NCI-H1694 (cell line): ENCODE measurements at regions not wholly inside any gene's neighbourhood (a gene's known extent, or its start where the extent isn't known, plus 50 kb on each side); places are given as distances from the start of the nearest gene placed in this dataset.
A peak's percentile ranks its signal among the peaks of the same experiment; 100 is the strongest.

ENCODE experiments used
- DNase-seq: peaks from one replicate; lab custom pipeline; 2025; lab: John Stamatoyannopoulos, UW

GRCh38 chr22:46054091-46055073, 77.4 kb upstream of the WNT7B start:
- DNase-seq = no peak

- no peak for DNase-seq
These were observed 78.4 kb upstream of the WNT7B start for GRCh38 chr22:46055181-46055875.

GRCh38 chr22:46055911-46056545, 79.1 kb upstream of the WNT7B start:
- no peak for DNase-seq

GRCh38 chr22:46056546-46057245, 79.7 kb upstream of the WNT7B start:
- DNase-seq = no peak

- no peak for DNase-seq
These were observed 80.5 kb upstream of the WNT7B start for GRCh38 chr22:46057246-46058090.

- DNase-seq = peak; percentile 88
These were observed 81.1 kb upstream of the WNT7B start for GRCh38 chr22:46058091-46058420.

- no peak for DNase-seq
These were observed 81.9 kb upstream of the WNT7B start for GRCh38 chr22:46058591-46059519.

- no peak for DNase-seq
These were observed 83.5 kb upstream of the WNT7B start for GRCh38 chr22:46060292-46061123.

GRCh38 chr22:46061124-46061500, 84.2 kb upstream of the WNT7B start:
- no peak for DNase-seq

GRCh38 chr22:46061501-46062231, 84.7 kb upstream of the WNT7B start:
- DNase-seq = no peak

- no peak for DNase-seq
These were observed 85.3 kb upstream of the WNT7B start for GRCh38 chr22:46062232-46062615.

GRCh38 chr22:46062971-46063631, 86.1 kb upstream of the WNT7B start:
- DNase-seq = no peak

GRCh38 chr22:46063846-46064227, 86.5 kb upstream of the PPARA start:
- no peak for DNase-seq

- no peak for DNase-seq
These were observed 85.9 kb upstream of the PPARA start for GRCh38 chr22:46064228-46064965.

GRCh38 chr22:46064966-46065666, 85.2 kb upstream of the PPARA start:
- no peak for DNase-seq

- no peak for DNase-seq
These were observed 84.5 kb upstream of the PPARA start for GRCh38 chr22:46065691-46066454.
